ENCODE measurements at regions not wholly inside any gene's neighbourhood (a gene's known extent, or its start where the extent isn't known, plus 50 kb on each side); places are given as distances from the start of the nearest gene placed in this dataset.

- H3K9me3 Mint-ChIP-seq: no peaks in the 10 kb centered on the region
- no peaks in the 10 kb centered on the region for H3K4me1 Mint-ChIP-seq (ENCODE audit: low read depth)
- CTCF ChIA-PET: no interaction called here
- H3K27ac Mint-ChIP-seq: no peak overlapping the region
- H3K27me3 Mint-ChIP-seq (ENCODE audit: low read depth): peaks cover 4% of the 10 kb centered on the region
- no peak for DNase-seq
- H3K36me3 Mint-ChIP-seq (ENCODE audit: low read depth): no peaks in the 10 kb centered on the region
- intact Hi-C loops (cut with micrococcal nuclease): no loop called here
- H3K4me3 Mint-ChIP-seq: no peak overlapping the region
Measured at GRCh38 chr21:26784974-26785373, 60.2 kb downstream of the ADAMTS1 start.

GRCh38 chr21:26783466-26784195 lies 61.6 kb downstream of the ADAMTS1 start:
- Mint-ChIP-seq H3K27ac (no peak overlapping the region), H3K27me3 (ENCODE audit: low read depth) (peaks cover 4% of the 10 kb centered on the region), H3K4me3 (no peak overlapping the region), H3K9me3 (no peaks in the 10 kb centered on the region), H3K36me3 (ENCODE audit: low read depth) (no peaks in the 10 kb centered on the region), H3K4me1 (ENCODE audit: low read depth) (no peaks in the 10 kb centered on the region)
- CTCF ChIA-PET: interaction anchor here (0.6 kb wide), 2 partner anchors 30 to 117 kb away, joined by 3 to 4 read pairs; no protein-coding TSS in a partner anchor
- intact Hi-C loops (cut with micrococcal nuclease): no loop called here
- DNase-seq: no peak

DNA sequence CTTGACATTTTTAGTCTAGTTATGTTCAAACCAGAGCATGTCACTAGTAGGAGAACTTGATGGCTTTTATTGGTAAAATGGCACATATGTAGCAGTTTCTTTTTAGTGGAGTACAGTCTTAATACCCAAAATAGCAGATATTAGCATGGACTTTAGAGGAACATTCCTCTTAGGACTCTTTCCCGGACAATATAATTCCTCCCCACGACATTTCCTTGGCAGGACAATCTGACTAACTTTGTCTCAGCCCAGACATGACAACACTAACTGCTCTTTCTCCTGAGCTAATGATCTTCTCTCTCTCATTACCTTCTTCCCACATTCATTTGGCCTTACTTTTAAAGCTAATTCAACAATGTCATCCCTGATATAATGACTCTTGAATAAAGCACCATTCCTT lies 62.5 kb downstream of the ADAMTS1 start:
- Mint-ChIP-seq H3K9me3 (no peaks in the 10 kb centered on the region), H3K36me3 (ENCODE audit: low read depth) (no peaks in the 10 kb centered on the region), H3K27ac (no peak overlapping the region), H3K4me3 (no peak overlapping the region), H3K4me1 (ENCODE audit: low read depth) (no peaks in the 10 kb centered on the region), H3K27me3 (ENCODE audit: low read depth) (peaks cover 4% of the 10 kb centered on the region)
- intact Hi-C loops (cut with micrococcal nuclease): no loop called here
- no peak for DNase-seq
- CTCF ChIA-PET: interaction anchor here (0.5 to 0.6 kb wide), 2 partner anchors 12 to 116 kb away, joined by 3 read pairs; no protein-coding TSS in a partner anchor

GRCh38 chr21:26782331-26782730 lies 62.9 kb downstream of the ADAMTS1 start:
- intact Hi-C loops (cut with micrococcal nuclease): no loop called here
- H3K9me3 Mint-ChIP-seq: no peaks in the 10 kb centered on the region
- CTCF ChIA-PET: interaction anchor here (0.5 kb wide), 1 partner anchor 11 kb away, joined by 3 read pairs; no protein-coding TSS in a partner anchor
- no peak overlapping the region for H3K27ac Mint-ChIP-seq
- no peak overlapping the region for H3K4me3 Mint-ChIP-seq
- H3K36me3 Mint-ChIP-seq (ENCODE audit: low read depth): no peaks in the 10 kb centered on the region
- peaks cover 4% of the 10 kb centered on the region for H3K27me3 Mint-ChIP-seq (ENCODE audit: low read depth)
- H3K4me1 Mint-ChIP-seq (ENCODE audit: low read depth): no peaks in the 10 kb centered on the region
- DNase-seq: no peak

- Mint-ChIP-seq H3K27me3 (ENCODE audit: low read depth) (peaks cover 4% of the 10 kb centered on the region), H3K4me3 (no peak overlapping the region), H3K27ac (no peak overlapping the region), H3K9me3 (no peaks in the 10 kb centered on the region), H3K4me1 (ENCODE audit: low read depth) (no peaks in the 10 kb centered on the region), H3K36me3 (ENCODE audit: low read depth) (no peaks in the 10 kb centered on the region)
- DNase-seq: no peak
- CTCF ChIA-PET: no interaction called here
- intact Hi-C loops (cut with micrococcal nuclease): no loop called here
Measured at GRCh38 chr21:26781331-26781730, 63.9 kb downstream of the ADAMTS1 start.

- intact Hi-C loops (cut with micrococcal nuclease): no loop called here
- H3K27me3 Mint-ChIP-seq (ENCODE audit: low read depth): peaks cover 4% of the 10 kb centered on the region
Measured at GRCh38 chr21:26777166-26777565, 68.0 kb downstream of the ADAMTS1 start.

GRCh38 chr21:26776310-26777021 lies 68.7 kb downstream of the ADAMTS1 start:
- intact Hi-C loops (cut with micrococcal nuclease): no loop called here

More at GRCh38 chr21:26777166-26777565, 68.0 kb downstream of the ADAMTS1 start:
- H3K4me3 Mint-ChIP-seq: no peak overlapping the region
- H3K27ac Mint-ChIP-seq: no peak overlapping the region
- no peaks in the 10 kb centered on the region for H3K36me3 Mint-ChIP-seq (ENCODE audit: low read depth)
- CTCF ChIA-PET: no interaction called here
- H3K9me3 Mint-ChIP-seq: no peaks in the 10 kb centered on the region
- no peak for DNase-seq
- H3K4me1 Mint-ChIP-seq (ENCODE audit: low read depth): no peaks in the 10 kb centered on the region

DNA sequence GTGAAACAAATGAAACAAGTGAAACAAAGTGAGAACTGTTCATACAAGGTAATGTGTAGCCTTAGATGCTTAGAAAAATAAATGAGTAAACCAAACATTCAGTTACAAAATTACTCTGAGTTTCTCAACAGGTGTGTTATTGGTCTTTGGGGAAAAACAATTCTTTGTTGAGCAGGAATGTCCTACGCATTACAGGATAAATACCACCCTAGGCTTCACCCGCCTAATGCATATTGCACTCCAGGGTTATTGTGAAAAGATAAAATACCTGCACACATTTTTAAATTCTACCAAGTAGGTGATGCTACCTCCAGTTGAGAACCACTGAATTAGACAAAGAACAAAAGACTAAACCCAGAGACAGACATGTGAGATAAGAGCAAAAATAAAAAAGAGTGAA lies 72.2 kb downstream of the ADAMTS1 start:
- CTCF ChIA-PET: no interaction called here
- Mint-ChIP-seq H3K27me3 (ENCODE audit: low read depth) (peaks cover 2% of the 10 kb centered on the region), H3K27ac (no peak overlapping the region), H3K36me3 (ENCODE audit: low read depth) (no peaks in the 10 kb centered on the region), H3K4me1 (ENCODE audit: low read depth) (no peaks in the 10 kb centered on the region), H3K4me3 (no peak overlapping the region), H3K9me3 (no peaks in the 10 kb centered on the region)
- intact Hi-C loops (cut with micrococcal nuclease): no loop called here
- no peak for DNase-seq

More at GRCh38 chr21:26776310-26777021, 68.7 kb downstream of the ADAMTS1 start:
- Mint-ChIP-seq H3K4me1 (ENCODE audit: low read depth) (no peaks in the 10 kb centered on the region), H3K27ac (no peak overlapping the region), H3K27me3 (ENCODE audit: low read depth) (peaks cover 2% of the 10 kb centered on the region), H3K4me3 (no peak overlapping the region), H3K36me3 (ENCODE audit: low read depth) (no peaks in the 10 kb centered on the region), H3K9me3 (no peaks in the 10 kb centered on the region)
- no peak for DNase-seq
- CTCF ChIA-PET: no interaction called here

GRCh38 chr21:26769613-26770188 lies 75.5 kb downstream of the ADAMTS1 start:
- Mint-ChIP-seq H3K27ac (no peak overlapping the region), H3K4me1 (ENCODE audit: low read depth) (no peaks in the 10 kb centered on the region), H3K27me3 (ENCODE audit: low read depth) (peaks cover 2% of the 10 kb centered on the region), H3K36me3 (ENCODE audit: low read depth) (no peaks in the 10 kb centered on the region), H3K4me3 (no peak overlapping the region), H3K9me3 (no peaks in the 10 kb centered on the region)
- intact Hi-C loops (cut with micrococcal nuclease): loop anchor here (2.0 kb wide), 2 partner anchors 75 to 931 kb away; partner anchors contain the start of gene ADAMTS1
- no peak for DNase-seq
- CTCF ChIA-PET: no interaction called here

- CTCF ChIA-PET: no interaction called here
- H3K4me3 Mint-ChIP-seq: no peak overlapping the region
- no peak for DNase-seq
- no peaks in the 10 kb centered on the region for H3K36me3 Mint-ChIP-seq (ENCODE audit: low read depth)
- H3K4me1 Mint-ChIP-seq (ENCODE audit: low read depth): no peaks in the 10 kb centered on the region
- H3K9me3 Mint-ChIP-seq: no peaks in the 10 kb centered on the region
- intact Hi-C loops (cut with micrococcal nuclease): no loop called here
- no peak overlapping the region for H3K27ac Mint-ChIP-seq
- H3K27me3 Mint-ChIP-seq (ENCODE audit: low read depth): peaks cover 2% of the 10 kb centered on the region
Measured at GRCh38 chr21:26766826-26767325, 78.3 kb downstream of the ADAMTS1 start.

GRCh38 chr21:26761174-26761915 lies 83.9 kb downstream of the ADAMTS1 start:
- CTCF ChIA-PET: no interaction called here

GRCh38 chr21:26759731-26760130 lies 85.5 kb downstream of the ADAMTS1 start:
- no peaks in the 10 kb centered on the region for H3K9me3 Mint-ChIP-seq
- no peak overlapping the region for H3K4me3 Mint-ChIP-seq
- H3K27me3 Mint-ChIP-seq (ENCODE audit: low read depth): no peaks in the 10 kb centered on the region
- H3K36me3 Mint-ChIP-seq (ENCODE audit: low read depth): no peaks in the 10 kb centered on the region
- CTCF ChIA-PET: no interaction called here
- DNase-seq: no peak
- intact Hi-C loops (cut with micrococcal nuclease): no loop called here
- no peak overlapping the region for H3K27ac Mint-ChIP-seq
- H3K4me1 Mint-ChIP-seq (ENCODE audit: low read depth): no peaks in the 10 kb centered on the region

More at GRCh38 chr21:26761174-26761915, 83.9 kb downstream of the ADAMTS1 start:
- no peak overlapping the region for H3K4me3 Mint-ChIP-seq
- no peaks in the 10 kb centered on the region for H3K9me3 Mint-ChIP-seq
- intact Hi-C loops (cut with micrococcal nuclease): no loop called here
- DNase-seq: no peak
- no peaks in the 10 kb centered on the region for H3K4me1 Mint-ChIP-seq (ENCODE audit: low read depth)
- H3K36me3 Mint-ChIP-seq (ENCODE audit: low read depth): no peaks in the 10 kb centered on the region
- no peak overlapping the region for H3K27ac Mint-ChIP-seq
- no peaks in the 10 kb centered on the region for H3K27me3 Mint-ChIP-seq (ENCODE audit: low read depth)

All from activated naive CD4-positive, alpha-beta T cell treated with anti-CD3 and anti-CD28 coated beads for 36 hours (primary cell).